ENCODE measurements at regions not wholly inside any gene's neighbourhood (a gene's known extent, or its start where the extent isn't known, plus 50 kb on each side); places are given as distances from the start of the nearest gene placed in this dataset.
"Not testable (repeated sequence)": the region's sequence is repeated elsewhere in the genome, so short reads cannot be mapped to it uniquely, and the experiment has no call there.

GRCh38 chr4:114034189-114034588, 54.7 kb upstream of the ARSJ start:
- no peak for DNase-seq (ENCODE audit: low spot score)

GRCh38 chr4:114036426-114036825, 57.0 kb upstream of the ARSJ start:
- DNase-seq (ENCODE audit: low spot score) = no peak

GRCh38 chr4:114036864-114037263, 57.4 kb upstream of the ARSJ start:
- DNase-seq (ENCODE audit: low spot score) = no peak

GRCh38 chr4:114037988-114038387, 58.5 kb upstream of the ARSJ start:
- DNase-seq (ENCODE audit: low spot score) = no peak

- no peak for DNase-seq (ENCODE audit: low spot score)
These were observed 59.4 kb upstream of the ARSJ start for GRCh38 chr4:114038762-114039387.

- DNase-seq (ENCODE audit: low spot score) = no peak
These were observed 61.1 kb upstream of the ARSJ start for GRCh38 chr4:114040319-114041116.

DNA sequence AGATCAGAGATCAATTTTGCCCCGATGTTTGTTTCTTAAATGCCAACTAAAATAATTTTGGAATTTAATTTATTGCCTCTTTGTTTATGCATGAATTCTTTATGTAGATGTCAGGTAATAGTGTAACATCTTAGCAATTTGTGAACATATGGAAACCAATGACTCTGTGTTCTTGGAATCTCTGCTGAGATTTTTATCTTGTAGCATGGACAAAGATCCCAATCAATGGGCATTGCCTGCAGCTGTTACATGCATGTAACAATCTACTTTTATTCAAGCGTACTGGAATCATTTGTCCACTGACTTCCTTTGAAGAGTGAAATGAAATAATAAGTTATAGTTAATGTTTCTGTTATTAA, 61.6 kb upstream of the ARSJ start:
- DNase-seq (ENCODE audit: low spot score) = no peak

- DNase-seq (ENCODE audit: low spot score) = no peak
These were observed 63.7 kb upstream of the ARSJ start for GRCh38 chr4:114043116-114043515.

- not testable (repeated sequence) for DNase-seq (ENCODE audit: low spot score)
These were observed 64.9 kb upstream of the ARSJ start for GRCh38 chr4:114044351-114044750.

DNA sequence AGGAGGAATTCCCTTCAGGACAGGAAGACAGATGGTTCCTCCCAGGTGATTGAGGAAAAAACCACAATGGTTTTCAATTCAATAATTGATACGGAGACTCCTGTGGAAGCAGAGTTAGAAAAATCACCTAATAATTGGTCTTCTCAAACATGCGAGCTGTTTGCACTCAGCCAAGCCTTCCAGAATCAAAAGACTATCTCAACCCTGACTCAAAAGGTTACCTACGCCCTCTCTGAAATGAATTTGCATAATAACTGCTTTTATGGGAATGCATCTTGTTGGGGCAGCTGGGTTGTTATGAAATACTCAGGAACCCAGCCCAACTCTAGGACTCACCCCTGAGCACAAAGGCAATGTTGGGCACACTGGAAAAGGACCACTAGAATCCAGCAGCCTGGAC, 66.9 kb upstream of the ARSJ start:
- DNase-seq (ENCODE audit: low spot score) = no peak

GRCh38 chr4:114048154-114048553, 68.7 kb upstream of the ARSJ start:
- not testable (repeated sequence) for DNase-seq (ENCODE audit: low spot score)

DNA sequence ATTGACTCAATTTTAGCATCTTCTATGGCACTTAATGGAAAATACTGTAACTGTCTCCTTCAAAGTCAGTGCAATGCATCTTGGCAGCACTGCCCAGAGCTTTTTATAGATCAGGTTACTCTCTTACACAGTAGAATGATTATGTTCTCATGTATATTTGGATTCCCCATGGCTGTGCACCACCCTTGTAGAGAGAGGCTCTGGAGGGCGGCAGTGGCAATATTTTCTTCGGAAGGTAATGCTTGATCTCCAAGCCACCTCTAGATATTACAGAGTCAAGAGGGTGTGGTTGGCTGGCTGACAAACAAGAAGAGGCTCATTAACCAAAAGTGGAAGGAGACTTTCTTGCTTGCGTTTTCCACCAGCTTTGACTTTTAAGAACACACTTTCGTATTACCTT, 72.8 kb upstream of the ARSJ start:
- no peak for DNase-seq (ENCODE audit: low spot score)

DNA sequence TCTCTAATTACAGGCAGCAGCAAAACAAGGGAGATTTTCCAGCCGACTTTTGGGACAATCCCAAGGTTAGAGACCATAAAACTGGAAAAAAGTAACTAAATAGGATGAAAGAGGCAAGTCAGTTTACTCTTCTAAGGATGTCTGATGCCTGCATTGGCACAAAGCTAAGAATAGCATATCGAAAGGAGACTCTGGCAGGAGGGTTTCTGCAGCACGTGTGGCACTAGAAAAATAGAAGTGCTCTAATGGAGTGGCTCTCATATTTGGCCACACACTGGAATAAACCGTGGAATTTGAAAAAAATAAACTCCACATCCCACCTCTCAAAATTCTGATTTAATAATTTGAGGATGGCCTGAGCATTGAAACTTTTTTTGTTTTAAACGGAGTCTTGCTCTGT, 77.2 kb upstream of the ARSJ start:
- no peak for DNase-seq (ENCODE audit: low spot score)

DNA sequence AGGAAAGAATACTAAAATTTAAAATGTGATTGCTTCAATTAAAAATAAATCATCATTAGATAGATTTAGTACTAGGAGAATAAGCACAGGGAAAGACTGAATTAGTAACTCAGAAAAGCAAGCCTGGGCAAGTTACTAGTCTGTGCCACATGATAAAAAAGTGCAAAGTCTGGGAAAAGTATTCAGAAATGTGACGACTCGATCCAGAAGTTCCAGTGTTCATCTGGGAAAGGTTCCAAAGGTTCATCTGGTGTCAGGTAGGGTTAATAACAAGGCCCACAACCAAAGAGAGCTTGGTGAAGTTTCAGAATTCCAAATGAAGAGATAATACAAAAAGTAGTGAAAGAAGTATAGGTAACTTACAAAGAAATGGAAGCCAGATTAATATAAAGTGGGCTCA, 78.3 kb upstream of the ARSJ start:
- no peak for DNase-seq (ENCODE audit: low spot score)

DNA sequence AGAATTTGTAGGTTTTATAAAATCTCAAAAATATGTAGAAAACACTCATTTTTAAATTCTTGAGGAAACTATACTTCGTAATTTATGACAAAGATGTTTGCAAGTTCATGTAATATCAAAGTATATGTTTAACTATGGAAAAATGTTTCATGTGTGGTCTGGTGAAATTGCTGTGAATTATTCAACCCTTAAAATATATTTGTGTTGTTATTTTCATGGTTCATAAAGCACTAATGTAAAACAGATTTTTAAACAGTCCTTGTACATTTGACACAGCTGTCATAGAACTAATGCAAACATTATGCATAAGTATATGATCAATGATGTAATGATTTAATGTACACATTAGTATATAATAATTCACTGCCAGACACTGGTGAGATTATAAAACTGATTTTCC, 83.1 kb upstream of the ARSJ start:
- no peak for DNase-seq (ENCODE audit: low spot score)

DNA sequence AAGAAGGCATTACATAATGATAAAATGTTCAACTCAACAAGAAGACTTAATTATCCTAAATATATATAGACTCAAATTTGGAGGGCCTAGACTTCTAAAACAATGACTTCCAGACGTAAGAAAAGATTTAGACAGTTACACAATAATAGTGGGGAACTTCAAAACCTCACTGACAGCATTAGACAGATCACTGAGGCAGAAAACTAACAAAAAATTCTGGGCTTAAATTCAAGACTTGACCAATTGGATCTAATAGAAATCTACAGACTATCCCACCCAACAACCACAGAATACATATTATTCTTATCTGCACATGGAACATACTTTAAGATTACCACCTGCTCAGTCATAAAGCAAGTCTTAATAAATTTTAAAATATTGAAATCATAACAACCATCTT, 93.3 kb upstream of the ARSJ start:
- DNase-seq (ENCODE audit: low spot score) = no peak

DNA sequence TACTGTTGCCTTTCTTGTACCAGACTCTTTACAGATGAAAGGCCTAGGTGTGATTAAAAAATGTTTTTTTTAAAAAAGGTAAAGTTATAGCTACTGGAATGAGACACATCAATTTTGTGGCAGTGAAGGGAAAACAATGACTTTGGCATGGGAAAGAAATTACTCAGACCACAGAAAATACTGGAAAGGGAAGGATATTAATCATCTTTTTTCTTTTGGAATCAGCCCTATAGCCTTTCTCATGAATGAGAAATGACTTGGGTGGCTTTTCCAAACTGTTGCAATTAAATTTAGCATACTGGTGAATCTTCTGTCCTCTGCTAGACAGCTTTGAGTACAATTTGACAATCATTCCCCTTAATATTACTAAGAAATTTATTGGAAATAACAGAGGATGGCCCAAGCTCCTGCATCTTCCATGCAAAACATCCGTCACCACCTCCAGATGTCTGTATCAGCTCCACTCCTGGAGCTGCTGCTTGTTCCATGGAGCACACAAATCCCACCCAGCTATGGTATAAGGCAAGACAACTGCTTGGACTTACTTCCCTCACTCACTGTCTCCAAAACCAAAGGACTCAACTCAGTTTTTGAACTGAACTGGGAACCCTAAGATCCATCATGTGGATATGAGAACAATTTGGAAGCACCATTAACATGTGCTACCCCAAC, 97.6 kb upstream of the ARSJ start:
- DNase-seq (ENCODE audit: low spot score) = no peak

DNA sequence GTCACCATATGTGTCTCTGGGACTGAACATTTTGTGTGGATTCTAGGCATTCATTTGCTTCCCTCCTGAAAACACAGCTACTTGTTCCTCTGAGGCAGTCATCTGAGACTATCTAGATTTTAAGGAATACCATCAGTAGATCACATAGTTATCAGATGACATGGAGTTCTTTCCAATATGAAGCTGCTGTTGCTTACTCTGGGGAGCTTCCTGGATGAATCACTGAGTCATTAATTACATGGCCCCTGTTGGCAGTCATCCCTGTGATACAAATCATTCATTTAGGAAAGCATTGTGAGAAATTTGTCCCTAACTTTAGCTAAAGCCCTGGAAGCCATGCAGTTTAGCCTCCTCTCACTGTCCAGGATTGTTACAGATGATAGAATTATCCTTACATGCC, 98.2 kb upstream of the ARSJ start:
- no peak for DNase-seq (ENCODE audit: low spot score)

DNA sequence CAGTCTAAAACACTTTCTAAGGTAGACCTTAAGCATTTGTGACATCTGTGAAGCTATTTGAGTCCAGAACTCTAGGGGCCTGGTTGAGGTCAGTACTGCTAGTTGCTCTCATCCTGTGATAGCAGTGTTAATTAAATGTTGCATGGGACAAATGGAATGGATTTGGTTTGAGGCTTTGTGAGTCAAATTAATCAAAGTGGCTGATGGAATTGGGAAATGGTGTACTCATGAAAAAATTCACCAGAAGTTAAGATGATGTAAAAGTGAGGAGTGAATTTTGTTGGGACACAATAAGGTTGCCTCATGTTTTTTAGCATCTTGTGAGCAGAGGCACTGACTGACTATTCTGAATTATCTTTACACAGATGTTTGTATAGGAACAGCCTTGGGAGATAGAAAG, 99.2 kb upstream of the ARSJ start:
- no peak for DNase-seq (ENCODE audit: low spot score)

DNA sequence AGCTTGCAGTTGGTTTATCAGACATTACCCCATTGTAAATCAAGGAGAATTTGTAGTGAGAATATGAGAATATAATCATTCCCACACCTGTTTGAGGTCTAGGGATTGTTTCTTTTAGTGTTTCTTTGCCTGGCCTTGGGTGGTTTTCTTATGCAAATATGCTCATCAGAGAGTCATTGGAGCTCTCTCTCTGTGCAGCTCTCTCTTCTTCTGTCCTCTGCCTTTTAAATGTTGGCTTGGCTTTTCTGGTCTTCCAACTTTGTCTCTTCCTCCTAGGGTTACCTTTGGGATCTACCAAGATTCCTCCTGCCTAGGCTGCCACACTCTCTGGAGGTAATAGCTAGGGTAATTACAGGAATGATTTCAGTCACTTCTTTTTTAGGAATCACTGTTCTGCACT, 102.3 kb upstream of the ARSJ start:
- no peak for DNase-seq (ENCODE audit: low spot score)

- no peak for DNase-seq (ENCODE audit: low spot score)
These were observed 102.9 kb upstream of the ARSJ start for GRCh38 chr4:114082348-114082747.

DNA sequence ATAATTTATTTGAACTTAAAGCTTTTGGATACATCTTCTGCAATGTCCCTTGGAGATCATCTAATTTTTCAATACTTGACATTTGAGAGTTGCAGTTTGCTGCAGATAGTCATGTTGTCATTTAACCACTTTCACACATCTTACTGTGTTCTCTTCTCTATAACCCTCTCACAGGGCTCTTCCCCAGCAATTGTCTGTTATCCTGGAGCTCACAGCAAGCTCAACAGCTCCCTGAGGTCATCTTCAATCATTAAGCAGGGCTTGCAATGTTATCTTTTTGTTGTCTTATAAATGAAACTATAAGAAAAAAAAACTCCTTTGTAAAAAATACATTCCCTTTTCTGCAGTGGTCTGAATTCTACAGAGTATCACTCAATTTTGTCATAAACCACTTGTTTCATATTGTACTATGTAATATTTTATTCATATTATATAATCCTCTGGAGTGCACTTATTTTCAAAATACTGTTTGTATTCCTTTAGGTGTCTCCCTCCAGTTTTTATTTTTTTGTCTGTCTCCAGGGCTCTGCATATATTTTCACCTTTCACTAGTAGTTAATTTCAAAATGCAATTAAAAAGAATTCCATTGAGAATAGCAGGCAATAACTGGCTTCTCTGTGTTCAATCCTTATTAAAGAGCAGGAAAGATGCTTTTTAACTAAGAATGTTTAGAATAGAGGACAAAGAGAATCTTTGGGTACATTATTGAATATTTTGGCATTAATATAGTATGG, 106.3 kb upstream of the ARSJ start:
- DNase-seq (ENCODE audit: low spot score) = no peak
